HG02870 (cell line): ENCODE measurements at regions not wholly inside any gene's neighbourhood (a gene's known extent, or its start where the extent isn't known, plus 50 kb on each side); places are given as distances from the start of the nearest gene placed in this dataset.

Experiments used
- ATAC-seq: cut with Tn5 transposase; IDR thresholded peaks from one replicate; pipeline ENCODE4 v1.9.1; 2021; ENCODE audit warnings: mild to moderate bottlenecking, moderate library complexity; ENCODE audit not compliant: unreplicated experiment

DNA sequence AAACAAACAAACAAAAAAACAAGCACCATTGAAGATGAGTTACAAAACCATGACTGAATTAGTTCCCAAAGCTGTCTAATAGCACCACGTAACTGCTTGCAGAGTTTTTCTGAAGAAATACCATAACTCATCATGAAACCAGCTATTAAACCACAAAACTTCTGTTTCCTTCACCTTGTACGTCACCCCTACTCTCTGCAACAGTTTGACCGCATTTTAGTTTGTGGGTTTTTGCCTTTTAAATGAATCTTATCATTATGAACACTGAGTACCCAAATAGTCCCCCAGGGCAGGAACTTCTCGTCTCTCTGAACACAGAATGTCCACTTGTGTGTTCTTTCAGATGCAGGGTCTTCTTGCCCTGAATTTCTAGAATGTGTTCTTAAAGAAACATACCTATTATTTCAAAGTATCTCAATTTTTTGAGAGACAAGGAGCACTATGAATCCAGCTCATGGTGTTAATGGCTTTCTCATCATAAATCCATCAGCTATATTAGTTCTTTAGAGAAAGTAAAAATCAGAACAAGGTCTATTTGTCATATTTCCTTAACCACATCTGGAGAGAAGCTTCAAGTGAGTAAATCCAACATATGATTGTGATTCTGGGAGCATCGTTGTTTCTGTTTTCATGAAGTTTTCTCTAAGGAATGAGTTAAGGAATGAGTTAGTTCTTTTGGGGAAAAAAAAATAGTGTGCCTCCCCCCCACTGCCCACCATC, 210.6 kb downstream of the AUH start:
- ATAC-seq = peak; percentile 73

DNA sequence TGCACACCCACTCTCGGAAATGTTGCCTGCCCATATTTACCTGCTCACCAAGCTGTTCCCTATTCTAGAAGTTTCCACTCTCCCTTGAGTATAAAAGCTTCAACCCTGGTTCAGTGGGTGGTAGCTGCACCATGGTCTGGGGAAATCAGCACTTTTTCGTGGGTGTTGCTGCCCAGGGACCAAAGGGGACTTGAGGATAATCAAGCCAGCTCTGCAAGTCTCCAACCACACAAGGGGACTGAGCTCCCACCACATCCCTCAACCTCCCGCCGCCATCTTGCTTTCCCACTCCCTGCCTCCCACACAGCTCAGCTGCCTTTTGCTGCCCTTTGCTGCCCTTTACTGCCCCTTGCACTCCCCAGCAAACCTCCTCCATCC, 210.0 kb downstream of the AUH start:
- no peak for ATAC-seq

GRCh38 chr9:91154686-91155085, 207.0 kb downstream of the AUH start:
- no peak for ATAC-seq

- no peak for ATAC-seq
Observed at GRCh38 chr9:91155181-91155580, 206.5 kb downstream of the AUH start.

- no peak for ATAC-seq
Observed at GRCh38 chr9:91155746-91156376, 205.9 kb downstream of the AUH start.

DNA sequence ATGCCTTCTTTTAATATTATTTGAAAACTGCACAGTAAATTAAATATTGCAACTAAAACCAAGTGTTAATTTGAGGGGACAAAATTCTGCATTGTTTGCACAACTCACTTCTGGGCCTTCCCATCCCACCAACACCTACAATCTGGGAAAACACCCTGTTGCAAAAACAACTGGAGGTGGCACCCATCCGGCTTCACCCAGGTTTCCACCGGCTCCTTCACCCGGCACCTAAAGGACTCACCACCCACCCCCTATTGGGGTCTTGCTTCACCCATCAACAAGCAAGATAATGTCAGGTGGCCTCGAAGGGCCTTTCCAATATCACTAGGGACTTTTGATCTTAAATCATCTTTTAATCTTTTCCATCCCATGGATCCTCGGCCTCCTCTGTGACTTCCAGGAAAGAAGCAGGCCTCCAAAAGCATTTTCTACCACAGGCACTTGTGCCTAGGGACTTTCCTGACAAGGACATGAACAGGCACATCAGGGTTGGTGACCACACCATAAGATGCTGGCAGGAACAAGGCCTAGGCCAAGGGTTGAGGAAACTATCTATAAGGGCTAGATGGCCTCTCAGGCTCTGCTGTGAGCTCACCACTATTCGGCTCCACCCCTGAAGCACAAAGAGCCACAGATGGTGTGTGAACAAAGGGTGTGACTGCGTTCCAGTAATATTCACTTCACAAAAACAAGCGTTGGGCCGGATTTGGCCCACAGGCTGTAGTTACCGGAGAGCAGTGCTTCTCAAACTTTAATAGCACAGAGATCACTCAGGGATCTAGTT, 205.1 kb downstream of the AUH start:
- no peak for ATAC-seq

- no peak for ATAC-seq
Observed at GRCh38 chr9:91157883-91158282, 203.8 kb downstream of the AUH start.

DNA sequence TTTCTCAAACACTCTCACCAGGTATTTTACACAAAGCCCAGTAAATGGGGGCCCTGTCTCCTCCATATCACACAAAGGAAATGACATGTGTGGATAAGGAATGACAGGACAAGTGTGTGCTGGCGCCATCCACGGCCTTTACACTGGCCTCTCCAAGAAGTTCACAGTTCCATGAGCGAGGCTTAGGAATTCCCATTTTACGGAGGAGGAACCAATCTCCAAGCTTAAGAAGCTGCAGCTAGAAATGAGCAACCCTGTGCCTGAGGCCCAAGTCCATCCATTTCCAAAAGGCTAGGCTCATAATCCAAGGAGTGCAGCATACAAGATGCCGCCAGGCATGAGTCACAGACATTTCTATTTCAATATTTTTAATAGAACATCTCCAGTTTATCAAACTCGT, 203.4 kb downstream of the AUH start:
- no peak for ATAC-seq

GRCh38 chr9:91158946-91159345, 202.8 kb downstream of the AUH start:
- ATAC-seq = no peak

DNA sequence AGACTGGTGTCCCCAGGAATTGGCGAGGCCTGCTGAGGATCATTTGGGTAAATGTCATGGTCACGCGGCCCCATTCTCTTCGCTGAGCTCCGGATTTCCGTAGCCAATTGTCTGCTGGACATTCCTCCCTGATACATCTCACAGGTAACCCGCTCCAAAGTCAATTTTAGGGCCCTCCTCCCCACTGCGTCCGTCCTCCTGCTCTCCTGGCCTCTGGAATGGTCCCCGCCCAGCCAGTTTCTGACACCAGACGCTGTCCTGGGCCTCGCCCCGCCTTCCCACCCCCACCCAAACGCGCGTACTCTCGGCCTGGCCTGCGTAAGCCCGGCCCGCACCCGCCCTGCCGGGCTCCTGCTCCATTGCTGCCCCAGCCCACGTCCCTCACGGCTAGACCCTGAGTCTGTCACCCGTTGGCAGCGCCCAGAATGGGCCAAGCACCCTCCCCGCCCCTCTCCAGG, 202.0 kb downstream of the AUH start:
- ATAC-seq = no peak

- ATAC-seq = no peak
Observed at GRCh38 chr9:91160181-91160580, 201.5 kb downstream of the AUH start.

DNA sequence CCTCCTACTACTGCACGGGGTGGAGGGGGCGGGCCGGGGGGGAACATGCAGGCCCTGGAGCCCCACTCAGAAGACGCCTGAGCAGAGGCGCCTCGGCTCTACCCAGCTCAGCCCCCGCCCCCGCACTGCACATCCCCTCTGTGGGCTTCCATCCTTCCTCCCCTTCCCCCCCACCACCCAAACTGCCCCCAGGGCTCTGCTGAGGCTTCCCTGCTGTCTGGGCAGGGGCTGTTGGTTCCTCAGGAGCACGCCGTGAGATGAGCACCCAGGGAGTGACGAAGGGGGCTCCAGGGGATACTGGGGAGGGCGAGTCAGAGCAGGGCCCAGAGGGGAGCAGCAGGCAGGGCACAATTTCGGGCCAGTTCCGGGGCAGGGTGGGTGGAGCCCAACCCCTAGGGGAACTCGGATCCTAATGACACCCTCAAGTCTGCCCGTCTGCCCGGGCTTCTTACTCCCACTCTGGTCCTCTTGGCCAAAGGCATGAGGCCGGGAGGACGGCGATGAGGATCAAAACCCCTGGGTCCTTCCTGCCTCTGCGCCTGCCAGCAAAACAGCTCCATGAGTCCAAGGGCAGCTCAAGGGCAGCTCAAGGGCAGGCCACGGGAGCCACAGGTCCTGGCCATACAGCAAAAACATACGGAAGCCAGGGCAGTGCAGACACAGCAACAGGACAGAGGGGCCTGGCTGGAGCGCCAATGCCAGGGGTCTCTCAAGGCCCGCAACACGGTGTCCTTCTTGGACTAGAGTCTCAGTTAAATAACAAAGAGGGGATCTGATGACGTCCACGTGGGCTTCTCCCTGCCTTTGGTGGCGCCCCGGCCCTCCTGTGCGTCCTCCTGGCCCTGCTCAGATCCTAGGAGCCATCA, 200.9 kb downstream of the AUH start:
- ATAC-seq = no peak

- ATAC-seq = no peak
Observed at GRCh38 chr9:91161465-91162300, 200.0 kb downstream of the AUH start.

GRCh38 chr9:91162311-91162710, 199.4 kb downstream of the AUH start:
- no peak for ATAC-seq

- ATAC-seq = peak; percentile 78
Observed at GRCh38 chr9:91162784-91163443, 198.8 kb downstream of the AUH start.

DNA sequence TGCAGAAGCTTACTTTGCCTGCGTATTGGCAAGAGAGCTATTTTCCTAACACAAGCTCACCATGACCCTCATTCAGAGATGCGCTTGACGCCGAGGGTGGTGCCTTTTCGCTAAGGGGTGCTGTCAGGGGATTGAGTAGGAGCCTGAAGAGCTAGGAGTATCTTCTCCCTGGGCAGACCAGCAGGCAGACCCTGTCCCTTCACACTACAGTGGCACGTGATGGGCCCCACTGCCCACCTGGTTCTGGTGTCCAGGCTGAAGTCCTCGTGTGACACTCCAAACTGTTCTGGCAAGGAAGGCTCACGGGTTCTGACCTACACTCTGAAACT, 198.3 kb downstream of the AUH start:
- ATAC-seq = no peak

DNA sequence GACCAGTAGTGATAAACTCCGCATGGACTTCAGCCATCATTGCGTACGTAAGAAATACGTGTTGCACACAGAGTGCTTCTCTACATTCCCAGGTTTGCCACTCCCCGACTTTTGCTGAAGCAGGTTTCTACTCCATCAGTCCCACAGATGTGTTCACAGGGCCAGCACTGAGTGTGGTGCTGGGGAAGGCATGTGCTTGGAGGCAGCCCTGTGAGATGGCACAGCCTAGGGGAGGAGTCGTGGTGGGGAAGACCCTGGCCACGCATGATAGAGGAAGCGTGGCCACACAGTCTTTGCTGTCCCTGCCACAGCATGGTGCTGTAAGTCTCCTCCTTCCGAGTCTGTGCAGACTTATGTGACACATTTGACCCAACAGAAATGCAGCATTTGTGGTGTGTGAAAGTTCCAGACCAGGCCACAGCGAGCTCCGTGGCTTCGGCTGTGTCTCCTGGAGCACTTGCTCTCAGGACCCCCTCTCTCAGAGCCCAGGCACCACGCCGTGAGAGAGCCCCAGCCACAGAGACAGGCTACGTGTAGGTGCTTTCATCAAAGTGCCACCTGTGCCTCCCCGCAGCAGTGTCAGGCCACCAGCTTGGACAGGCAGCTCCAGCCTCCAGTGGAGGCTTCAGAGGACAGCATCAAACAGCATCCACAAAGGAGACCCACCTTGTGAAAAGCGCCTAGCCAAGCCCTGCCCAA, 197.8 kb downstream of the AUH start:
- ATAC-seq = no peak
